CD14-positive monocyte (primary cell): ENCODE measurements at regions not wholly inside any gene's neighbourhood (a gene's known extent, or its start where the extent isn't known, plus 50 kb on each side); places are given as distances from the start of the nearest gene placed in this dataset.

Experiments
- DNase-seq, 3 donors: peaks; one replicate each; pipeline ENCODE4 v3.0.0-alpha.2; 2011 to 2022
- H2AFZ ChIP-seq: 2 replicates; pipeline ENCODE4 v1.6.0; 2012; ENCODE audit warnings: mild to moderate bottlenecking, low read depth, low read length, inconsistent platforms; ENCODE audit not compliant: insufficient read depth, poor library complexity, severe bottlenecking
- H3K27ac ChIP-seq, 2 donors: 1 replicate in 1 of 2; 2 replicates in 1 of 2; pipeline ENCODE4 v1.5.1; 2012 to 2013; ENCODE audit warnings: low read length in 2 of 2, control low read depth in 1 of 2, inconsistent platforms in 1 of 2, low read depth in 1 of 2, mild to moderate bottlenecking in 1 of 2
- H3K27me3 ChIP-seq, 2 donors: one replicate each; pipeline versions ENCODE4 v1.6.0 to v1.6.1; 2011 to 2013; ENCODE audit warnings: low read length in 2 of 2; ENCODE audit not compliant: control insufficient read depth in 2 of 2, insufficient read depth in 2 of 2
- H3K36me3 ChIP-seq, 2 donors: replicated peaks in 1 of 2; 1 replicate in 1 of 2; 2 replicates in 1 of 2; pipeline versions ENCODE4 v1.5.1 to v1.6.1; 2012 to 2013; ENCODE audit warnings: low read length in 2 of 2, control low read depth in 1 of 2, inconsistent platforms in 1 of 2, mild to moderate bottlenecking in 1 of 2; ENCODE audit not compliant: insufficient read depth in 2 of 2, control insufficient read depth in 1 of 2
- H3K4me1 ChIP-seq, 2 donors: 1 replicate in 1 of 2; 2 replicates in 1 of 2; pipeline versions ENCODE4 v1.5.1 to v1.6.1; 2012 to 2013; ENCODE audit warnings: low read length in 2 of 2, control low read depth in 1 of 2, inconsistent platforms in 1 of 2, mild to moderate bottlenecking in 1 of 2, moderate library complexity in 1 of 2; ENCODE audit not compliant: insufficient read depth in 2 of 2, control insufficient read depth in 1 of 2
- H3K4me2 ChIP-seq: replicated peaks from 2 replicates; pipeline ENCODE3; 2012; ENCODE audit warnings: low read length, moderate library complexity, mild to moderate bottlenecking; ENCODE audit not compliant: poor library complexity, severe bottlenecking; ENCODE audit errors: extremely low read depth
- H3K4me3 ChIP-seq, 3 experiments: fragments of 200-600 bp in 1 of 3; sonication (generic) in 1 of 3; replicated peaks in 1 of 3; 1 replicate in 2 of 3; 2 replicates in 1 of 3; pipeline ENCODE4 v1.5.1; 2011 to 2013; ENCODE audit warnings: low read length in 3 of 3, mild to moderate bottlenecking in 3 of 3, control low read depth in 2 of 3, low read depth in 2 of 3, inconsistent platforms in 1 of 3, moderate library complexity in 1 of 3
- H3K79me2 ChIP-seq: 2 replicates; pipeline ENCODE4 v1.6.0; 2012; ENCODE audit warnings: mild to moderate bottlenecking, control low read depth, inconsistent platforms, low read length, moderate library complexity; ENCODE audit not compliant: insufficient read depth
- H3K9ac ChIP-seq: 2 replicates; pipeline ENCODE4 v1.6.0; 2017; ENCODE audit warnings: low read length, mild to moderate bottlenecking; ENCODE audit not compliant: insufficient read depth, poor library complexity, severe bottlenecking
- H3K9me3 ChIP-seq, 2 donors: replicated peaks in 1 of 2; 1 replicate in 1 of 2; 2 replicates in 1 of 2; pipeline versions ENCODE4 v1.5.1 to v1.6.1; 2012 to 2013; ENCODE audit warnings: low read length in 2 of 2, control low read depth in 1 of 2; ENCODE audit not compliant: control insufficient read depth in 1 of 2, insufficient read depth in 1 of 2
- H4K20me1 ChIP-seq: 2 replicates; pipeline ENCODE4 v1.6.0; 2012; ENCODE audit warnings: mild to moderate bottlenecking, low read length, control low read depth, moderate library complexity; ENCODE audit not compliant: insufficient read depth
- H3K27ac Mint-ChIP-seq, 7 donors: one replicate each; pipeline ENCODE4 v1.8.0; 2020; ENCODE audit warnings: mild to moderate bottlenecking in 7 of 7, mixed read lengths in 7 of 7, moderate library complexity in 6 of 7, inconsistent platforms in 2 of 7
- H3K27me3 Mint-ChIP-seq, 3 donors: one replicate each; pipeline ENCODE4 v1.8.0; 2021 to 2022; ENCODE audit warnings: low read depth in 3 of 3, mild to moderate bottlenecking in 3 of 3, mixed read lengths in 3 of 3, moderate library complexity in 3 of 3, inconsistent platforms in 1 of 3
- H3K36me3 Mint-ChIP-seq, 2 donors: one replicate each; pipeline ENCODE4 v1.8.0; 2020; ENCODE audit warnings: mixed read lengths in 2 of 2, inconsistent platforms in 1 of 2, mild to moderate bottlenecking in 1 of 2
- H3K4me1 Mint-ChIP-seq: one replicate; pipeline ENCODE4 v1.8.0; 2020; ENCODE audit warnings: mild to moderate bottlenecking, mixed read lengths
- H3K4me3 Mint-ChIP-seq, 2 donors: one replicate each; pipeline ENCODE4 v1.8.0; 2020; ENCODE audit warnings: mild to moderate bottlenecking in 2 of 2, mixed read lengths in 2 of 2, moderate library complexity in 1 of 2
- H3K9me3 Mint-ChIP-seq, 7 donors: one replicate each; pipeline ENCODE4 v1.8.0; 2020 to 2022; ENCODE audit warnings: mixed read lengths in 7 of 7, mild to moderate bottlenecking in 6 of 7, moderate library complexity in 6 of 7, inconsistent platforms in 2 of 7
- CTCF ChIP-seq: fragments of 200-600 bp; IDR thresholded peaks from one replicate; pipeline ENCODE4 v1.8.0; 2022; ENCODE audit warnings: antibody characterized with exemption, mild to moderate bottlenecking
- WGBS: methylation state at CpG from one replicate; pipeline ENCODE4 v1.1.5; 2013; ENCODE audit warnings: missing lambda C conversion rate; ENCODE audit not compliant: insufficient coverage; 5-methylcytosine and 5-hydroxymethylcytosine counted together
- intact Hi-C, 2 donors: fragments of 100-400 bp; cut with micrococcal nuclease; formaldehyde crosslinking; loops; one replicate each; pipeline versions ENCODE4 v1.15.0 to v1.15.1; 2023

DNA sequence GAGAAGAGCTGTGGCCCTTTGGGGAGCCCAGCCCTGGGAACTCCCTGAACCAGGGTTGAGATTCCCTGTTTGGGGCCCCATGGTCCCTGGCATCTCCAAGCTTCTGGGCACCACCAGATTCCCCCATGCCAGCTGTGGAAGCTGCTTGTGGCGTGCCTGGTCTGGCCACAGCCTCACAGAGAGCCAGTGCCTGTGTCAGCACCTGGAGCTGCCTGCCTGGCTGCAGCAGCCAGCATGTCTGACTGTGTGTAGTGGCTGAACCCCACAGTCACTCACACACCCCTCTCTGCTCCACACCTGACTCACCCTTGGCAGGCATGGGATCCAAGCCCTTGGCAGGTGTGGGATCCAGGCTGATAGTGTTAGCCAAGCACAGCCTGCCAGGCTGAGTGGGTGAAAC, 97.2 kb upstream of the GALNTL6 start:
- Histone ChIP-seq H3K4me3 (no peak overlapping the region), H4K20me1 (no peaks in the 10 kb centered on the region), H3K36me3 (no peaks in the 10 kb centered on the region), H3K9me3 (peaks cover 21 to 27% of the 10 kb centered on the region in 2 donors), H3K4me2 (no peak overlapping the region), H3K79me2 (no peaks in the 10 kb centered on the region), H3K27ac (no peak overlapping the region), H2AFZ (no peak overlapping the region), H3K9ac (no peak overlapping the region), H3K27me3 (no peaks in the 10 kb centered on the region), H3K4me1 (no peaks in the 10 kb centered on the region)
- no peaks in the 10 kb centered on the region for H3K27me3 Mint-ChIP-seq
- H3K4me3 Mint-ChIP-seq: no peak overlapping the region
- no peaks in the 10 kb centered on the region for H3K36me3 Mint-ChIP-seq
- H3K9me3 Mint-ChIP-seq: peaks cover 8 to 16% (median 10%) of the 10 kb centered on the region in 7 donors
- H3K4me1 Mint-ChIP-seq: no peaks in the 10 kb centered on the region
- no peak for TF ChIP-seq CTCF
- DNase-seq: no peak
- intact Hi-C loops: no loop called here
- 56% methylated on average over 1 of the region's 1 CpG for WGBS
- H3K27ac Mint-ChIP-seq: no peak overlapping the region

DNA sequence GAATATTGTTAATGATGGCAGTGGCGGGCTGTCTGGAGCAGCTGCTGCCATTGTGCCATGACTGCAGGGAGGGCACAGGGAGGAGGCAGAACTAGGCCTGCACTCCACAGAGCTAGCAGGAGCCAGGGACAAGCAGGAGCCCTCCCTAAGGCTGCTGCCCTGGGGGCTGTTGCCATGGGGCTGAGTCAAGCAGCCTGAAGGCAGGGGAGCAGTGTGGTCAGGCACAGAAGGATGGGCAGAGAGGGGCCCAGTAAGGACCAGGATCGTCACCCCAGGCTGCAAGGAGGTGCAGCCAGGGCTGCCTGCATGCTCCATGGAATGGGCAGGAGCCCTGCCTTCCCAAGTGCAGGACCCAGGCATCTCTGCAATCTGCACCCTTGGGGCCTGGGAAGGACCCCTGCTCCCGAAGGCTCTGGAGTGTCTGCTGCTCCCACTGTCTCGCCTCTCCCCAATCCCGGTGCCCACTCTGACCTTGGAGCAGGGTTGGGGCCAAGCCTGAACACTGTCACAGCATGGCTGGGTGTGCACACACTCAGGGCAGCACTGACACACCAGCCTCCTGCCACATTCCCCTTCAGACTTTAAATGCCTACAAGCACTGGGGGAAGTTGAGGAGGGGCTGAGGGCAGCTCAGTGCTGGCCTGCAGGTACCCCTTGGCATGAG, 98.3 kb upstream of the GALNTL6 start:
- Histone ChIP-seq H3K36me3 (no peaks in the 10 kb centered on the region), H3K4me2 (no peak overlapping the region), H3K4me1 (no peaks in the 10 kb centered on the region), H3K27me3 (no peaks in the 10 kb centered on the region), H4K20me1 (no peaks in the 10 kb centered on the region), H3K27ac (no peak overlapping the region), H3K9me3 (peaks cover 21 to 27% of the 10 kb centered on the region in 2 donors), H3K79me2 (no peaks in the 10 kb centered on the region), H3K9ac (no peak overlapping the region), H3K4me3 (no peak overlapping the region), H2AFZ (no peak overlapping the region)
- Mint-ChIP-seq H3K4me1 (no peaks in the 10 kb centered on the region), H3K4me3 (no peak overlapping the region), H3K27me3 (no peaks in the 10 kb centered on the region), H3K36me3 (no peaks in the 10 kb centered on the region), H3K9me3 (peaks cover 8 to 19% (median 12%) of the 10 kb centered on the region in 7 donors), H3K27ac (no peak overlapping the region)
- intact Hi-C loops: no loop called here
- DNase-seq: no peak
- 84% methylated on average over 5 of the region's 5 CpGs for WGBS
- no peak for TF ChIP-seq CTCF
